ENCODE measurements at regions not wholly inside any gene's neighbourhood (a gene's known extent, or its start where the extent isn't known, plus 50 kb on each side); places are given as distances from the start of the nearest gene placed in this dataset.

DNA sequence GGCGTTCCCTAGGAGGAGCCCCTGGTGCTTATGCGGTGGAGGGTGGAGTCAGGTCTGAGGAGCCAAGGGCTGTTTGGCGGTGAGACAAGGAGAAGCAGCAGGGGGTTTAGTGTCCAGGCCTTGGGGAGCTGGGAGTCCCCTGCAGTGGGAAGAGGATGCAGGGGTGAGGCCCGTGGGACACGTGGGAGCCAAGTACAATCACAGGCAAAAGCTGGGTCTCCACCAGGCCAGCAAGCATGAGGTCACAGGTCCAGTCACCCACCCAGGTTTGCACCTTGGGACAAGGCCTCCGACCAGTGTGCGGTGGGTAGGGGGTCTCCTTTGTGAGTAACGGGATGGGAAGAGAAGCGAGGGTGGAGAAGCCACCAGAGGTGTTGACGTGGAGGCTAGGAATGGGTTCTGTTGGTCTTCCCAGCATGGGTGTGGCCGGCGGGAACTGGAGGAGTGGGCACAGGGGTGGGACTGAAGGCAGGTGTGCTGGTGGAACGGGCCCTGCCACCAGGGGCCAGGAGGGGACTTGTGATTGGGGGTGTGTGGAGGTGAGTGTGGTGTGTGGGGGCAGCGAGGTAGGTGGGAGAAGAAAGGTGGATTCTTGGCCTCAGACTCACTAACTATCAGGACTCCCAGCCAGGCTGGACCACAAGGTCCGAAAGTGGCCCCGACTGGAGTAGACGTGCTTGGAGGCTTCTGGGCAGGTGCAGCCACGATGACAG lies 953.6 kb downstream of the TBC1D22A start:
- Histone ChIP-seq H3K27ac (ENCODE audit: poor library complexity, severe bottlenecking) (no peak overlapping the region), H3K27me3 (ENCODE audit: insufficient read depth, poor library complexity, severe bottlenecking) (no peaks in the 10 kb centered on the region), H3K9me3 (ENCODE audit: severe bottlenecking) (no peaks in the 10 kb centered on the region), H3K36me3 (ENCODE audit: low read depth) (no peaks in the 10 kb centered on the region), H3K4me1 (ENCODE audit: insufficient read depth, poor library complexity, severe bottlenecking) (no peaks in the 10 kb centered on the region), H3K4me3 (ENCODE audit: severe bottlenecking) (no peak overlapping the region)
- TF ChIP-seq, protein P1, sequence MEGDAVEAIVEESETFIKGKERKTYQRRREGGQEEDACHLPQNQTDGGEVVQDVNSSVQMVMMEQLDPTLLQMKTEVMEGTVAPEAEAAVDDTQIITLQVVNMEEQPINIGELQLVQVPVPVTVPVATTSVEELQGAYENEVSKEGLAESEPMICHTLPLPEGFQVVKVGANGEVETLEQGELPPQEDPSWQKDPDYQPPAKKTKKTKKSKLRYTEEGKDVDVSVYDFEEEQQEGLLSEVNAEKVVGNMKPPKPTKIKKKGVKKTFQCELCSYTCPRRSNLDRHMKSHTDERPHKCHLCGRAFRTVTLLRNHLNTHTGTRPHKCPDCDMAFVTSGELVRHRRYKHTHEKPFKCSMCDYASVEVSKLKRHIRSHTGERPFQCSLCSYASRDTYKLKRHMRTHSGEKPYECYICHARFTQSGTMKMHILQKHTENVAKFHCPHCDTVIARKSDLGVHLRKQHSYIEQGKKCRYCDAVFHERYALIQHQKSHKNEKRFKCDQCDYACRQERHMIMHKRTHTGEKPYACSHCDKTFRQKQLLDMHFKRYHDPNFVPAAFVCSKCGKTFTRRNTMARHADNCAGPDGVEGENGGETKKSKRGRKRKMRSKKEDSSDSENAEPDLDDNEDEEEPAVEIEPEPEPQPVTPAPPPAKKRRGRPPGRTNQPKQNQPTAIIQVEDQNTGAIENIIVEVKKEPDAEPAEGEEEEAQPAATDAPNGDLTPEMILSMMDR (IDR thresholded peaks at IDR 0.05; ENCODE audit: poor library complexity, severe bottlenecking): no peak
- DNase-seq (ENCODE audit: low spot score): no peak
- no peak for ATAC-seq (ENCODE audit: low read depth)

DNA sequence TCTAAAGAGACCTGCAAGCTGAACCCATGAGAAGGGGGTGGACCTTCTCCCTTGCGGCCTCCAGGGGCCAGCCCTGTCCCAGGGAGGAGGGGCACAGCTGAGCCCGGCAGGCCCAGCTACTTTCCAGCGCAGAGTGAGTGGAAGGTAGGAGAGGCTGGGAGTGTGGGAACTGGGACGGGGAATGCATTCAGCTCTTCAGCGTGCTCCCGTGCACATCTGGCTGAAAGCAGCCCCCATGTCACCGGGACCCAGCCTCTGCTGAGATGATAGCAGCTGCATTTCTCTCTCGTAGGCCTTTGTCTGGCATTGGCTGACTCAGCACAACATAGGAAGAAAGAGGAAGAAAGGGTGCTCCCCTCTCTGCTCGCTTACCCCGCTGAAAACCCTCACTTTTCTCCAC lies 951.5 kb downstream of the TBC1D22A start:
- TF ChIP-seq, protein P1 (IDR thresholded peaks at IDR 0.05; ENCODE audit: poor library complexity, severe bottlenecking): no peak
- H3K4me3 ChIP-seq (ENCODE audit: severe bottlenecking): no peak overlapping the region
- no peaks in the 10 kb centered on the region for H3K36me3 ChIP-seq (ENCODE audit: low read depth)
- no peaks in the 10 kb centered on the region for H3K4me1 ChIP-seq (ENCODE audit: insufficient read depth, poor library complexity, severe bottlenecking)
- H3K27ac ChIP-seq (ENCODE audit: poor library complexity, severe bottlenecking): no peak overlapping the region
- ATAC-seq (ENCODE audit: low read depth) (no peak), DNase-seq (ENCODE audit: low spot score) (no peak)
- H3K27me3 ChIP-seq (ENCODE audit: insufficient read depth, poor library complexity, severe bottlenecking): peaks cover 4% of the 10 kb centered on the region
- no peaks in the 10 kb centered on the region for H3K9me3 ChIP-seq (ENCODE audit: severe bottlenecking)

DNA sequence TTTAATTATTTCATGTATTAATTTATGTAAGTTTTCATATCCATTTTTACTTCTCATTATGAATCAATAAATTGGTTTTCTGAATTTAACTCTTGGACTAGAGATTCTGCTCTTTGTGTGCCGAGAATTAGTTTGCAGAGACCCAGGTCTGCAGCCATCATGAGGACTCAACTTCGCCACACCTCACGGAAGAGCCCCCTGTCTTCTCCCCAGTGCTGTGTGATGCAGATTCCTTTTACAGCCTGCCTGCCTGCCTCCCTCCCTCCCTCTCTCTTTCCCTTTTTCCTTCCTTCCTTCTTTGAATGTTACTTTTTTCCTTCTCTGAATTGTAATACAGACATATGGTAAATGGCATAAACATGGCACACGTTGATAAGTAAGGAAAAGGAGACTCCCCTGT lies 947.7 kb downstream of the TBC1D22A start:
- no peak overlapping the region for H3K4me3 ChIP-seq (ENCODE audit: severe bottlenecking)
- no peak overlapping the region for H3K27ac ChIP-seq (ENCODE audit: poor library complexity, severe bottlenecking)
- TF ChIP-seq, protein P1 (IDR thresholded peaks at IDR 0.05; ENCODE audit: poor library complexity, severe bottlenecking): no peak
- H3K9me3 ChIP-seq (ENCODE audit: severe bottlenecking): no peaks in the 10 kb centered on the region
- H3K36me3 ChIP-seq (ENCODE audit: low read depth): no peaks in the 10 kb centered on the region
- no peaks in the 10 kb centered on the region for H3K4me1 ChIP-seq (ENCODE audit: insufficient read depth, poor library complexity, severe bottlenecking)
- ATAC-seq (ENCODE audit: low read depth) (no peak), DNase-seq (ENCODE audit: low spot score) (no peak)
- H3K27me3 ChIP-seq (ENCODE audit: insufficient read depth, poor library complexity, severe bottlenecking): peaks cover 4% of the 10 kb centered on the region

DNA sequence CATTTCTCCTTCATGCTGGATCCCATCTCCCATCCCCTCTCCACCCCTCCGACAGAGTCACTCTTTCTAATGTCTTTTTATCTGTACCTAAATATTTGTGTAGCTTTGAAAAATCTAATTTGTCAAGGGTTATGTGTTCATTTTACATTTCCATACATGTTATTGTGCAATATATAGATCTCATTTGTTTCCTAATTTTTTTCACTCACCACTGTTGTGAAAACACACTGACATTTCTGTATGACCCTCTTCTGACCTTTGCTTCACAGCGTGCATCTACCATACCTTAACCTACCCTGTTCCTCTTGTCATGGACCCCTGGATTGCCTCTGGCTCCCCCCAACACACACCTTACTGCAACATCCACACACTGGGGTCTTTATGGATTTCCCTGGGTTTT lies 942.9 kb downstream of the TBC1D22A start:
- Histone ChIP-seq H3K36me3 (ENCODE audit: low read depth) (no peaks in the 10 kb centered on the region), H3K27me3 (ENCODE audit: insufficient read depth, poor library complexity, severe bottlenecking) (peaks cover 4% of the 10 kb centered on the region), H3K4me1 (ENCODE audit: insufficient read depth, poor library complexity, severe bottlenecking) (no peaks in the 10 kb centered on the region), H3K4me3 (ENCODE audit: severe bottlenecking) (no peak overlapping the region), H3K9me3 (ENCODE audit: severe bottlenecking) (no peaks in the 10 kb centered on the region), H3K27ac (ENCODE audit: poor library complexity, severe bottlenecking) (no peak overlapping the region)
- TF ChIP-seq, protein P1 (IDR thresholded peaks at IDR 0.05; ENCODE audit: poor library complexity, severe bottlenecking): no peak
- ATAC-seq (ENCODE audit: low read depth) (no peak), DNase-seq (ENCODE audit: low spot score) (no peak)

DNA sequence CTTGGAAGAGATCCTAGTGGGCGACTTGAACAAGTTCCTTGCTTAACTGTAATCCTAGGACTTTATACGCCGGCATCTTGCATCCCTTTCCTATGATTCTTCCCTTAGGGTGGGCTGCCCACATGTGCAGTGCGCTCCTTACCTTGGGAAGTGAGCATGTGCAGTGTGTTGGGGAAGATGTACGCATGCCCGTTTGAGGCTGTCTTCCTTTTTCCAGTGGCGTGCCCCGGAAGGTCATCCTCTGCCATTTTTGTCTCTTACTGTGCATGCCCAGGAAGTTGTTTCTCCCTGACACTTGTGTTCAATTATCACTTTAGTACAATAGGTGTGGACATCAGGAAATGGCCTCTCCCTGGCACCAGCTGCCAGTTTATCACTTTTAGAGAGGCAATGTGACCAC lies 936.5 kb downstream of the TBC1D22A start:
- TF ChIP-seq, protein P1 (IDR thresholded peaks at IDR 0.05; ENCODE audit: poor library complexity, severe bottlenecking): no peak
- H3K27ac ChIP-seq (ENCODE audit: poor library complexity, severe bottlenecking): no peak overlapping the region
- DNase-seq (ENCODE audit: low spot score) (no peak), ATAC-seq (ENCODE audit: low read depth) (no peak)
- no peak overlapping the region for H3K4me3 ChIP-seq (ENCODE audit: severe bottlenecking)
- no peaks in the 10 kb centered on the region for H3K4me1 ChIP-seq (ENCODE audit: insufficient read depth, poor library complexity, severe bottlenecking)
- no peaks in the 10 kb centered on the region for H3K9me3 ChIP-seq (ENCODE audit: severe bottlenecking)
- H3K36me3 ChIP-seq (ENCODE audit: low read depth): no peaks in the 10 kb centered on the region
- H3K27me3 ChIP-seq (ENCODE audit: insufficient read depth, poor library complexity, severe bottlenecking): no peaks in the 10 kb centered on the region
